OCI-LY3 (cell line): ENCODE measurements at regions not wholly inside any gene's neighbourhood (a gene's known extent, or its start where the extent isn't known, plus 50 kb on each side); places are given as distances from the start of the nearest gene placed in this dataset.

Experiments
- H2AFZ ChIP-seq: fragments of 200-600, 300-600 bp; shearing (Covaris generic); 2 replicates; pipeline ENCODE4 v1.6.0; 2014; ENCODE audit warnings: antibody characterized with exemption, low read depth, low read length
- H3K27ac ChIP-seq: fragments of 200-600, 300-600 bp; sonication (generic); 2 replicates; pipeline ENCODE4 v1.5.1; 2014; ENCODE audit warnings: mild to moderate bottlenecking, low read length, moderate library complexity, mixed read lengths
- H3K27me3 ChIP-seq: fragments of 200-600, 300-600 bp; sonication (generic); 2 replicates; pipeline ENCODE4 v1.6.1; 2014; ENCODE audit warnings: low read depth, low read length, mixed read lengths
- H3K36me3 ChIP-seq: fragments of 200-600, 300-600 bp; sonication (generic); replicated peaks from 2 replicates; pipeline ENCODE3; 2014; ENCODE audit warnings: low read depth, low read length, mixed read lengths
- H3K4me1 ChIP-seq: fragments of 300-600, 200-600 bp; sonication (generic); 2 replicates; pipeline ENCODE4 v1.6.1; 2014; ENCODE audit warnings: low read length, mixed read lengths
- H3K4me2 ChIP-seq: fragments of 200-600, 300-600 bp; sonication (generic); 2 replicates; pipeline ENCODE4 v1.6.1; 2014; ENCODE audit warnings: low read length, mixed read lengths
- H3K4me3 ChIP-seq: fragments of 300-600, 200-600 bp; sonication (generic); 2 replicates; pipeline ENCODE4 v1.5.1; 2014; ENCODE audit warnings: antibody characterized with exemption, mild to moderate bottlenecking, low read length, moderate library complexity
- H3K79me2 ChIP-seq: fragments of 300-600, 200-600 bp; shearing (Covaris generic); 2 replicates; pipeline ENCODE4 v1.6.1; 2014; ENCODE audit warnings: mild to moderate bottlenecking, low read length, mixed read lengths
- H3K9ac ChIP-seq: fragments of 300-600, 200-600 bp; shearing (Covaris generic); 2 replicates; pipeline ENCODE4 v1.6.0; 2014; ENCODE audit warnings: mild to moderate bottlenecking, low read length, moderate library complexity
- H3K9me3 ChIP-seq: fragments of 200-600, 300-600 bp; shearing (Covaris generic); 2 replicates; pipeline ENCODE4 v1.6.1; 2014; ENCODE audit warnings: low read length, mixed read lengths; ENCODE audit not compliant: insufficient read depth
- H4K20me1 ChIP-seq: fragments of 200-600, 300-600 bp; sonication (generic); 2 replicates; pipeline ENCODE4 v1.6.1; 2016; ENCODE audit warnings: low read length, mixed read lengths; ENCODE audit not compliant: insufficient read depth
- EZH2phosphoT487 ChIP-seq: fragments of 200-600 bp; shearing (Covaris generic); IDR thresholded peaks from 2 replicates; pipeline ENCODE4 v1.6.1; 2018; ENCODE audit warnings: antibody characterized with exemption, mixed run types, low read depth
- TF ChIP-seq, protein P1 (sequence below): fragments of 200-600, 300-600 bp; sonication (generic); IDR thresholded peaks from 2 replicates; pipeline ENCODE4 v1.5.1; 2014; ENCODE audit warnings: antibody characterized with exemption, low read length, low read depth

GRCh38 chr18:39033312-39033711 is 1467.7 kb upstream of the CELF4 start:
- no peaks in the 10 kb centered on the region for H4K20me1 ChIP-seq
- H3K79me2 ChIP-seq, result no peaks in the 10 kb centered on the region
- no peaks in the 10 kb centered on the region for H3K27me3 ChIP-seq
- H3K9ac ChIP-seq, result no peak overlapping the region
- H3K4me1 ChIP-seq, result no peaks in the 10 kb centered on the region
- H3K36me3 ChIP-seq, result no peaks in the 10 kb centered on the region
- H3K4me2 ChIP-seq, result no peak overlapping the region
- no peak overlapping the region for H2AFZ ChIP-seq
- H3K9me3 ChIP-seq, result no peaks in the 10 kb centered on the region
- no peak for TF ChIP-seq EZH2phosphoT487
- TF ChIP-seq, protein P1, sequence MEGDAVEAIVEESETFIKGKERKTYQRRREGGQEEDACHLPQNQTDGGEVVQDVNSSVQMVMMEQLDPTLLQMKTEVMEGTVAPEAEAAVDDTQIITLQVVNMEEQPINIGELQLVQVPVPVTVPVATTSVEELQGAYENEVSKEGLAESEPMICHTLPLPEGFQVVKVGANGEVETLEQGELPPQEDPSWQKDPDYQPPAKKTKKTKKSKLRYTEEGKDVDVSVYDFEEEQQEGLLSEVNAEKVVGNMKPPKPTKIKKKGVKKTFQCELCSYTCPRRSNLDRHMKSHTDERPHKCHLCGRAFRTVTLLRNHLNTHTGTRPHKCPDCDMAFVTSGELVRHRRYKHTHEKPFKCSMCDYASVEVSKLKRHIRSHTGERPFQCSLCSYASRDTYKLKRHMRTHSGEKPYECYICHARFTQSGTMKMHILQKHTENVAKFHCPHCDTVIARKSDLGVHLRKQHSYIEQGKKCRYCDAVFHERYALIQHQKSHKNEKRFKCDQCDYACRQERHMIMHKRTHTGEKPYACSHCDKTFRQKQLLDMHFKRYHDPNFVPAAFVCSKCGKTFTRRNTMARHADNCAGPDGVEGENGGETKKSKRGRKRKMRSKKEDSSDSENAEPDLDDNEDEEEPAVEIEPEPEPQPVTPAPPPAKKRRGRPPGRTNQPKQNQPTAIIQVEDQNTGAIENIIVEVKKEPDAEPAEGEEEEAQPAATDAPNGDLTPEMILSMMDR, result no peak
- H3K27ac ChIP-seq, result no peak overlapping the region
- no peak overlapping the region for H3K4me3 ChIP-seq

GRCh38 chr18:39031647-39032046 is 1466.0 kb upstream of the CELF4 start:
- no peaks in the 10 kb centered on the region for H3K27me3 ChIP-seq

GRCh38 chr18:39030124-39030655 is 1464.6 kb upstream of the CELF4 start:
- no peaks in the 10 kb centered on the region for H4K20me1 ChIP-seq
- TF ChIP-seq, protein P1, result no peak
- no peak for TF ChIP-seq EZH2phosphoT487
- no peak overlapping the region for H3K4me3 ChIP-seq
- H3K9me3 ChIP-seq, result no peaks in the 10 kb centered on the region
- no peak overlapping the region for H3K27ac ChIP-seq
- H3K9ac ChIP-seq, result no peak overlapping the region
- H3K36me3 ChIP-seq, result no peaks in the 10 kb centered on the region
- no peaks in the 10 kb centered on the region for H3K4me1 ChIP-seq
- H3K4me2 ChIP-seq, result no peak overlapping the region
- no peak overlapping the region for H2AFZ ChIP-seq
- no peaks in the 10 kb centered on the region for H3K79me2 ChIP-seq
- no peaks in the 10 kb centered on the region for H3K27me3 ChIP-seq

More at GRCh38 chr18:39031647-39032046, 1466.0 kb upstream of the CELF4 start:
- Histone ChIP-seq H3K4me3 (no peak overlapping the region), H2AFZ (no peak overlapping the region), H3K9me3 (no peaks in the 10 kb centered on the region), H3K36me3 (no peaks in the 10 kb centered on the region), H3K4me1 (no peaks in the 10 kb centered on the region), H3K27ac (no peak overlapping the region), H3K4me2 (no peak overlapping the region), H4K20me1 (no peaks in the 10 kb centered on the region), H3K79me2 (no peaks in the 10 kb centered on the region), H3K9ac (no peak overlapping the region)
- TF ChIP-seq, protein P1, result no peak
- TF ChIP-seq EZH2phosphoT487, result no peak

DNA sequence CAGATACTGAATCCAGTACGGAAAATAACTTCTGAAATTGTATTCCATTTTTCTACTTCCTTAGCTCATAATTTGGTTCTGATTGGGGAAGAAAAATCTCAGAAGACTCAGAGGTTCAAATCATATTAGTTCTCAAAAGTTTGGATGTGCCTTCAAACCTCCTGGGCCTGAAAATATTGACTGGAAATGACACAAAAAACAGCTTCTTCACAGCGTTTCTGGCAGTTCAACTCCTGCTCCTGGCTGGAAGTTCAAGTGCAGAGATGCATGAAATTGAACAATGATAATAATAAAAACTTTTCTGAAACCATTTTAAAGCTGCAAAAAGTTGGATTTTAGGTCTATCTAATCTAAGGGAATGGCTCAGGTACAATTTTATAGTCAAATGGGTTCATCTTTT is 1459.9 kb upstream of the CELF4 start:
- no peak overlapping the region for H3K4me2 ChIP-seq
- no peaks in the 10 kb centered on the region for H3K9me3 ChIP-seq
- TF ChIP-seq EZH2phosphoT487, result no peak
- TF ChIP-seq, protein P1, result no peak

More for the DNA sequence above, 1459.9 kb upstream of the CELF4 start:
- no peaks in the 10 kb centered on the region for H3K4me1 ChIP-seq
- H3K27me3 ChIP-seq, result no peaks in the 10 kb centered on the region
- H3K27ac ChIP-seq, result no peak overlapping the region
- no peak overlapping the region for H3K9ac ChIP-seq
- H2AFZ ChIP-seq, result no peak overlapping the region
- no peaks in the 10 kb centered on the region for H3K79me2 ChIP-seq
- no peaks in the 10 kb centered on the region for H3K36me3 ChIP-seq
- no peaks in the 10 kb centered on the region for H4K20me1 ChIP-seq
- H3K4me3 ChIP-seq, result no peak overlapping the region
